ENCODE measurements at regions not wholly inside any gene's neighbourhood (a gene's known extent, or its start where the extent isn't known, plus 50 kb on each side); places are given as distances from the start of the nearest gene placed in this dataset.

- no peaks in the 10 kb centered on the region for H3K9me3 ChIP-seq (replicated peaks; ENCODE audit: control insufficient read depth, insufficient read depth, low read depth, low read length)
- in situ Hi-C loops (cut with MboI) = no loop called here
- no peaks in the 10 kb centered on the region for H4K20me1 ChIP-seq (replicated peaks; ENCODE audit: control insufficient read depth, insufficient read depth, low read length)
- no peaks in the 10 kb centered on the region for H3K36me3 ChIP-seq (ENCODE audit: control insufficient read depth, insufficient read depth, low read length)
- H3K4me1 ChIP-seq (replicated peaks in 1 of 2; ENCODE audit: control insufficient read depth in 2 of 2, insufficient read depth in 2 of 2, low read length in 2 of 2) = no peaks in the 10 kb centered on the region
- no TSS peak for BruUV-seq (replicated peaks)
- H3K4me3 ChIP-seq = no peak overlapping the region
- H2AFZ ChIP-seq (ENCODE audit: low read depth, low read length) = no peak overlapping the region
- no peak overlapping the region for H3K27ac ChIP-seq (ENCODE audit: extremely low read depth, low read depth, low read length)
- FAIRE-seq (no peak), DNase-seq (ENCODE audit: extremely low read depth in 1 of 4, low spot score in 3 of 4) (no peak), ATAC-seq (no peak)
- TF ChIP-seq REST (IDR thresholded peaks at IDR 0.05; ENCODE audit: borderline replicate concordance) (peak; percentile 48), REST (CRISPR knock-in tag; IDR thresholded peaks at IDR 0.05; ENCODE audit: low read depth) (no peak; the same call in 1 of the 2 replicates), CHD1 (IDR thresholded peaks at IDR 0.05; ENCODE audit: low read length) (no peak)
- no peaks in the 10 kb centered on the region for H3K27me3 ChIP-seq (ENCODE audit: control insufficient read depth in 2 of 2, insufficient read depth in 2 of 2, low read length in 2 of 2)
- H3K79me2 ChIP-seq (ENCODE audit: control insufficient read depth, insufficient read depth, low read length) = no peaks in the 10 kb centered on the region
- ChIA-PET CTCF (ENCODE audit: low intra/inter-chr PET ratio) (no interaction called here), POLR2A (no interaction called here)
- H3K9me1 ChIP-seq (ENCODE audit: control insufficient read depth, insufficient read depth, low read length) = no peaks in the 10 kb centered on the region
- WGBS (ENCODE audit: insufficient coverage, low coverage, missing lambda C conversion rate) = 0% methylated on average over 1 of the region's 1 CpG
- intact Hi-C loops (cut with micrococcal nuclease) = no loop called here
- H3K9ac ChIP-seq (ENCODE audit: insufficient read depth in 1 of 2, low read depth in 2 of 2, low read length in 2 of 2) = no peak overlapping the region
- no peak overlapping the region for H3K4me2 ChIP-seq (ENCODE audit: insufficient read depth, low read length)
These were observed 431.1 kb downstream of the WDR72 start for GRCh38 chr15:53328341-53328740.
